Left forelimb (tissue), 1 donor: ENCODE measurements at regions not wholly inside any gene's neighbourhood (a gene's known extent, or its start where the extent isn't known, plus 50 kb on each side); places are given as distances from the start of the nearest gene placed in this dataset.
"Not testable (repeated sequence)": the region's sequence is repeated elsewhere in the genome, so short reads cannot be mapped to it uniquely, and the experiment has no call there.

Experiments
- DNase-seq: peaks from one replicate; pipeline ENCODE4 v3.0.0-alpha.2; 2018; ENCODE audit warnings: low spot score

GRCh38 chr6:4459032-4459431, 317.2 kb upstream of the CDYL start:
- no peak for DNase-seq

- DNase-seq: no peak
Measured at GRCh38 chr6:4451718-4452117, 316.3 kb upstream of the ECI2 start.

- DNase-seq: no peak
Measured at GRCh38 chr6:4451081-4451480, 315.7 kb upstream of the ECI2 start.

GRCh38 chr6:4450237-4450636, 314.9 kb upstream of the ECI2 start:
- no peak for DNase-seq

GRCh38 chr6:4449409-4449808, 314.0 kb upstream of the ECI2 start:
- DNase-seq: no peak

GRCh38 chr6:4448841-4449240, 313.5 kb upstream of the ECI2 start:
- DNase-seq: no peak

- no peak for DNase-seq
Measured at GRCh38 chr6:4447639-4448330, 312.4 kb upstream of the ECI2 start.

GRCh38 chr6:4446982-4447381, 311.6 kb upstream of the ECI2 start:
- no peak for DNase-seq

GRCh38 chr6:4441981-4442434, 306.6 kb upstream of the ECI2 start:
- no peak for DNase-seq

- DNase-seq: no peak
Measured at GRCh38 chr6:4439159-4439558, 303.8 kb upstream of the ECI2 start.

- DNase-seq: no peak
Measured at GRCh38 chr6:4437342-4437741, 302.0 kb upstream of the ECI2 start.

- no peak for DNase-seq
Measured at GRCh38 chr6:4435981-4436445, 300.6 kb upstream of the ECI2 start.

GRCh38 chr6:4434655-4435054, 299.3 kb upstream of the ECI2 start:
- DNase-seq: no peak

GRCh38 chr6:4433199-4433598, 297.8 kb upstream of the ECI2 start:
- no peak for DNase-seq

GRCh38 chr6:4426968-4427367, 291.6 kb upstream of the ECI2 start:
- DNase-seq: no peak

- DNase-seq: no peak
Measured at GRCh38 chr6:4421837-4422236, 286.5 kb upstream of the ECI2 start.

GRCh38 chr6:4420160-4420865, 284.9 kb upstream of the ECI2 start:
- DNase-seq: no peak

GRCh38 chr6:4415549-4415948, 280.2 kb upstream of the ECI2 start:
- DNase-seq: no peak

- DNase-seq: not testable (repeated sequence)
Measured at GRCh38 chr6:4414078-4414477, 278.7 kb upstream of the ECI2 start.

- DNase-seq: no peak
Measured at GRCh38 chr6:4413073-4413472, 277.7 kb upstream of the ECI2 start.

GRCh38 chr6:4412488-4412887, 277.1 kb upstream of the ECI2 start:
- no peak for DNase-seq

GRCh38 chr6:4412077-4412476, 276.7 kb upstream of the ECI2 start:
- no peak for DNase-seq

GRCh38 chr6:4407710-4408109, 272.3 kb upstream of the ECI2 start:
- not testable (repeated sequence) for DNase-seq
